ENCODE measurements at regions not wholly inside any gene's neighbourhood (a gene's known extent, or its start where the extent isn't known, plus 50 kb on each side); places are given as distances from the start of the nearest gene placed in this dataset.
A peak's percentile ranks its signal among the peaks of the same experiment; 100 is the strongest.
"Not testable (repeated sequence)": the region's sequence is repeated elsewhere in the genome, so short reads cannot be mapped to it uniquely, and the experiment has no call there.

- no peak for DNase-seq
Measured at GRCh38 chr5:130479045-130479804, 575.0 kb downstream of the CHSY3 start.

GRCh38 chr5:130476325-130476724 lies 572.1 kb downstream of the CHSY3 start:
- DNase-seq, result no peak

- no peak for DNase-seq
Measured at GRCh38 chr5:130462516-130462915, 558.3 kb downstream of the CHSY3 start.

GRCh38 chr5:130455175-130455574 lies 550.9 kb downstream of the CHSY3 start:
- DNase-seq, result no peak

DNA sequence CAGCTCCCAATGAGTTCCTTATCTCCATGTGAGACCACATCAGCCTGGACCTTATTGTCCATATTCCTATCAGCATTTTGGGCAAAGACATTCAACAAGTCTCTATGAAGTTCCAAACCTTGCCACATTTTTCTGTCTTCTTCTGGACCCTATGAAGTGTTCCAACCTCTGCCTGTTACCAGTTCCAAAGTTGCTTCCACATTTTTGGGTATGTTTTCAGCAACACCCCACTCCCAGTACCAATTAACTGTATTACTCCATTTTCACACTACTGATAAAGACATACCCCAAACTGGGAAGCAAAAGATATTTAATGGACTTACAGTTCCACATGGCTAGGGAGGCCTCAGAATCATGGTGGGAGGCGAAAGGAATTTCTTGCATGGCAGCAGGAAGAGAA lies 548.5 kb downstream of the CHSY3 start:
- DNase-seq, result no peak

DNA sequence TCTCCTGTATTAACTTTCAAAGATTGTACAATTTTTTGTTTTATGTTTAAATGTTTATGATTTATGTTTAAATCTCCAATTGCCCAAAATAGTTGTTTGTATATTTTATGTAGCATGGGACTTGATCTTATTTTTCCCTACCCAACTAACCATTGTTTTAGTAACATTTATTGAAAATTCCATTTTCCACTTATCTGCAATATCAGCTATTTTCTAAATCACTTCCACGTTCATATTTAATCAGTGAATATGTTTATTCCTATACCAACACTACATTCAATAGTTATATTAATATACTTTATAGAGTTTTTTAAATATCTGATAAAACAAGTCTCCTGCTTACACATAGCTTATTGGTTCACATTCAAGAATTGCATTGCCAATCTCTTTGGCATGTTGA lies 532.2 kb downstream of the CHSY3 start:
- no peak for DNase-seq

DNA sequence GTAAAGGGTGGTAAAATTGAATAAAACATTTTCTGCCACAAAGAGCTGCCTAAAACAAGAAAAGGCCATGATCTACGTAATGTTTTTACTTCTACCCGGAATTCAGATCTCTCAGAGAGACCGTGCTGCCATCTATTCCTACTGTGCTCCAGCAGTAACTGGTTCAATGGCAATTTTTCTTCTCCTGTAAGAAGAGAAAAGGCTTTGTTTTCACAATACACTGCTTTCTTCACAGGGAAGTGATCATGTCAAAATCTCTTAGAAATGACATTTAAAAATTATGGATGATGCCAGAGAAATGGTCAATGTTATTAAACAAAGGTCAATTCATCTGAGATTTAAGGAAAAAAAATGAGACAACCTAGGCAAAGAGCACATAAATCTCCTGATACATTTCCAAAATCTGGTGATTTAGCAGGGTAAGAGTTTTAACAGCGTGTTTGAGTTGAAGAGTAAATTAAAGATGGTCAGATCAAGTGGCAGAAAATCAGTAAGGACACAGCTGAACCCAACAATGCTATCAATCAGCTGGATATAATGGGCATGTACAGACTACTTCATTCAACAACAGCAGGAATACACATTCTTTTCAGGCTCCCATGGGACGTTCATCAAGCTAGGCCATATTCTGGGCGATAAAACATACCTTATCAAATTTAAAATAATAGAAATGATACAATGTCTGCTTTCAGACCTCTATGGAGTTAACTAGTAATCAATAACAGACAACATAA lies 523.1 kb downstream of the CHSY3 start:
- no peak for DNase-seq

- DNase-seq, result no peak
Measured at GRCh38 chr5:130425424-130425823, 521.2 kb downstream of the CHSY3 start.

- peak; percentile 5 for DNase-seq
Measured at GRCh38 chr5:130424341-130424740, 520.1 kb downstream of the CHSY3 start.

- no peak for DNase-seq
Measured at GRCh38 chr5:130402906-130403305, 498.6 kb downstream of the CHSY3 start.

DNA sequence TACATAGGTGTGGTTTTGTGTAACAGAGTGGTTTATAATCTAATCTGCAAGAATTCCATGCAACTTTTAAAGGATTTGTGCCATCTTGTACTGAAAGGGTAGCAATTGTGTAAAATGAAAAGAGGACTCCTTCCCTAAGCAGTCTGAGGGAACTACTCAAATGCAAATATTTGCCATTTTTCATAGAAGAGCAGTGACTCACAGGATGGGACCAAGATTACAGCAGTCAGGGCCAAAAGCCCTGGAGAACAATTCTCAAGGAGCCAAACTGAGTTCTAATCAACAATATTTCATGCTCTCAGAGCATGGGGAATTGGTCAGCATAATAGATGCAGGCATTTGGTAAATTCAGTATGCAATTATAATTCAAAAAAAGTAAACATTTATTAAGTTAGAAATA lies 495.8 kb downstream of the CHSY3 start:
- DNase-seq, result no peak

- DNase-seq, result no peak
Measured at GRCh38 chr5:130398825-130399224, 494.6 kb downstream of the CHSY3 start.

DNA sequence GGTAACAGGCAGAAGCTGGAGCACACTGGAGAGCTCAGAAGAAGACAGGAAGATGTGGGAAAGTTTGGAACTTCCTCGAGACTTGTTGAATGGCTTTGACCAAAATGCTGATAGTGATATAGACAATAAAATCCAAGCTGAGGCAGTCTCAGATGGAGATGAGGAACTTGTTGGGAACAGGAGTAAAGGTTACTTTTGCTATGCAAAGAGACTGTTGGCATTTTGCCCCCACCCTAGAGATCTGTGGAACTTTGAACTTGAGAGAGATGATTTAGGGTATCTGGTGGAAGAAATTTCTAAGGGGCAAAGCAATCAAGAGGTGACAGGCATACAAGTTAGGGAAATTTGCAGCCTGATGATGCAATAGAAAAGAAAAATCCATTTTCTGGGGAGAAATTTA lies 493.5 kb downstream of the CHSY3 start:
- not testable (repeated sequence) for DNase-seq

GRCh38 chr5:130397132-130397531 lies 492.9 kb downstream of the CHSY3 start:
- no peak for DNase-seq

DNA sequence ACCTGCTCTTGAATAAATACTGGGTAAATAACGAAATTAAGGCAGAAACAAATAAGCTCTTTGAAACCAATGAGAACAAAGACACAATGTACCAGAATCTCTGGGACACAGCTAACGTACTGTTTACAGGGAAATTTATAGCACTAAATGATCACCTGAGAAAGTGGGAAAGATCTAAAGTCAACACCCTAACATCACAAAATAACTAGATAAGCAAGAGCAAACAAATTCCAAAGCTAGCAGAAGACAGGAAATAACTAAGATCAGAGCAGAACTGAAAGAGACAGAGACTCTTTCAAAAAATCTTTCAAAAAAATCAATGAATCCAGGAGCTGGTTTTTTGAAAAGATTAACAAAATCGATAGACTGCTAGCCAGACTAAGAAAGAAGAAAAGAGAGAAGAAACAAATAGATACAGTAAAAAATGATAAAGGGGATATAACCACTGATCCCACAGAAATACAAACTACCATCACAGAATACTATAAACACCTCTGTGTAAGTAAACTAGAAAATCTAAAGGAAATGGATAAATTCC lies 487.5 kb downstream of the CHSY3 start:
- not testable (repeated sequence) for DNase-seq

GRCh38 chr5:130386155-130386554 lies 481.9 kb downstream of the CHSY3 start:
- no peak for DNase-seq

- no peak for DNase-seq
Measured at GRCh38 chr5:130385656-130386055, 481.4 kb downstream of the CHSY3 start.

GRCh38 chr5:130365956-130366355 lies 461.7 kb downstream of the CHSY3 start:
- no peak for DNase-seq

- DNase-seq, result no peak
Measured at GRCh38 chr5:130350131-130350530, 445.9 kb downstream of the CHSY3 start.

DNA sequence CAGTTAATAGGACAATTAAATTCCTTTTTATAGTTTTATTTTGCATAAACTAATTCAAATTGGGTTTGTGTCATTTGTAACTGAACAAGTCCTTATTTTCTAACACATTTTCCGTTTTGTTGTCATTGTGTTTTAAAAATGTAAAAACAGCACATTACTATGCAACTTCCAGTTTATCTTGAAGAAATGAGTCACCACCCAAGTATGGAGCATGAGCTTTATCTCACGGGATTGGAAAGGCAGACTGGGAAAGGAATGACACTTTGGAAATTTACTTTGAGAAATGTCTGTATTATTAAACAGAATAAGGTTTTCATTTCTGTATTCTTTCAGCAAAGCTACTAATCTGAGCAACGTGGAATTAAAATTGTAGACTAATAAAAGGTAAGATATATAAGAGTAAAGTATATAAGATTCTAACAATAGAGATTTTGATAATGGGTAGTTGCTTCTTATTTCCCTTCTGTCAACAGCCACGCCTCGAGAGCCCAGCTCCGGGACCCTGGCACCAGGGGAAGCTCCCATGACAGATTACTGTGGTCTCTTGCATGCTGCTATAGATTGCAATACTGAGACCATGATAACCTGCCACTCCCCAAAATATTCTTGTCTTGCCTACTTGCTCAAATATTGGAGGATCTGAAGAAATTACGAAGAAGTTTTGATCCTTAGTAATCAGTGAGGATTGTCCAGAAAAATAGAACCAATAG lies 433.1 kb downstream of the CHSY3 start:
- DNase-seq, result no peak

GRCh38 chr5:130335117-130335516 lies 430.9 kb downstream of the CHSY3 start:
- no peak for DNase-seq

GRCh38 chr5:130333089-130333488 lies 428.8 kb downstream of the CHSY3 start:
- no peak for DNase-seq

GRCh38 chr5:130331332-130331731 lies 427.1 kb downstream of the CHSY3 start:
- no peak for DNase-seq
